H1 (cell line): ENCODE measurements at regions not wholly inside any gene's neighbourhood (a gene's known extent, or its start where the extent isn't known, plus 50 kb on each side); places are given as distances from the start of the nearest gene placed in this dataset.

Experiments used
- ATF2 ChIP-seq: IDR thresholded peaks from 2 replicates; pipeline ENCODE4 v1.6.1; 2012; ENCODE audit warnings: low read length, inconsistent platforms
- CHD7 ChIP-seq: fragments of 300-600 bp; sonication (generic); IDR thresholded peaks from 2 replicates; pipeline ENCODE4 v1.7.1; 2012; ENCODE audit warnings: low read length, moderate library complexity, mild to moderate bottlenecking, inconsistent platforms; ENCODE audit not compliant: insufficient replicate concordance
- EZH2 ChIP-seq: fragments of 200-600 bp; sonication (generic); IDR thresholded peaks from 2 replicates; pipeline ENCODE4 v1.7.1; 2012; ENCODE audit warnings: low read depth, mild to moderate bottlenecking, moderate library complexity, low read length, inconsistent platforms; ENCODE audit not compliant: severe bottlenecking
- MAFK ChIP-seq: IDR thresholded peaks from 2 replicates; pipeline ENCODE4 v1.6.1; 2012; ENCODE audit warnings: low read depth, mild to moderate bottlenecking, improper control_type of control experiment, low read length
- POLR2AphosphoS5 ChIP-seq: IDR thresholded peaks from 2 replicates; pipeline ENCODE4 v1.6.1; 2011; ENCODE audit warnings: low read depth, low read length
- YY1 ChIP-seq: IDR thresholded peaks from 2 replicates; pipeline ENCODE4 v1.6.1; 2011; ENCODE audit warnings: low read depth, mild to moderate bottlenecking, low read length

GRCh38 chr6:8914700-8915099 lies 479.4 kb upstream of the SLC35B3 start (continued):
- TF ChIP-seq CHD7 (no peak), EZH2 (no peak), YY1 (no peak), POLR2AphosphoS5 (no peak), MAFK (no peak), ATF2 (no peak)
